Lung (tissue), 11 donors: ENCODE measurements at regions not wholly inside any gene's neighbourhood (a gene's known extent, or its start where the extent isn't known, plus 50 kb on each side); places are given as distances from the start of the nearest gene placed in this dataset.

ENCODE experiments used
- ATAC-seq: fragments of 200-7000 bp; cut with Tn5 transposase; one replicate; pipeline ENCODE4 v1.9.1; 2020; ENCODE audit warnings: moderate number of reproducible peaks; ENCODE audit not compliant: insufficient read depth, low FRiP score
- DNase-seq, 3 donors: peaks; one replicate each; pipeline ENCODE4 v3.0.0-alpha.2; 2013 to 2017
- H3K27ac ChIP-seq, 2 donors: one replicate each; pipeline ENCODE4 v1.5.1; 2013; ENCODE audit warnings: mild to moderate bottlenecking in 2 of 2, moderate library complexity in 2 of 2, control low read depth in 1 of 2, inconsistent platforms in 1 of 2, low read depth in 1 of 2, low read length in 1 of 2
- H3K27me3 ChIP-seq, 3 donors: one replicate each; pipeline ENCODE4 v1.5.1; 2013; ENCODE audit warnings: low read length in 2 of 3; ENCODE audit not compliant: control insufficient read depth in 3 of 3, insufficient read depth in 3 of 3
- H3K36me3 ChIP-seq, 4 donors: one replicate each; pipeline ENCODE4 v1.5.1; 2013; ENCODE audit warnings: low read length in 4 of 4, mild to moderate bottlenecking in 1 of 4, moderate library complexity in 1 of 4; ENCODE audit not compliant: control insufficient read depth in 4 of 4, insufficient read depth in 4 of 4
- H3K4me1 ChIP-seq, 5 donors: one replicate each; pipeline ENCODE4 v1.5.1; 2013; ENCODE audit warnings: low read length in 5 of 5, mild to moderate bottlenecking in 2 of 5, moderate library complexity in 1 of 5; ENCODE audit not compliant: control insufficient read depth in 5 of 5, insufficient read depth in 5 of 5
- H3K4me3 ChIP-seq: one replicate; pipeline ENCODE4 v1.5.1; 2013; ENCODE audit warnings: mild to moderate bottlenecking, control low read depth, moderate library complexity
- H3K9ac ChIP-seq, 2 donors: one replicate each; pipeline ENCODE4 v1.5.1; 2013; ENCODE audit warnings: low read length in 2 of 2, control low read depth in 1 of 2; ENCODE audit not compliant: insufficient read depth in 1 of 2
- H3K9me3 ChIP-seq, 4 donors: one replicate each; pipeline ENCODE4 v1.5.1; 2013; ENCODE audit warnings: low read length in 3 of 4, mild to moderate bottlenecking in 1 of 4, moderate library complexity in 1 of 4; ENCODE audit not compliant: control insufficient read depth in 4 of 4, insufficient read depth in 3 of 4
- CTCF ChIP-seq: IDR thresholded peaks from 2 replicates; pipeline ENCODE4 v1.5.1; 2012; ENCODE audit warnings: mild to moderate bottlenecking; ENCODE audit errors: control extremely low read depth, extremely low read depth
- WGBS, 2 donors: extraction: QIAGEN DNeasy Blood & Tissue Kit; methylation state at CpG; one replicate each; pipeline ENCODE4 v1.1.7; 2013; 5-methylcytosine and 5-hydroxymethylcytosine counted together
- donor health status: control.
- donor health status: control.
- donor health status: Bipolar disorder and iron deficiency.
- donor health status: healthy.
- donor health status: DM: yes; HTN: yes; CAD: no.

DNA sequence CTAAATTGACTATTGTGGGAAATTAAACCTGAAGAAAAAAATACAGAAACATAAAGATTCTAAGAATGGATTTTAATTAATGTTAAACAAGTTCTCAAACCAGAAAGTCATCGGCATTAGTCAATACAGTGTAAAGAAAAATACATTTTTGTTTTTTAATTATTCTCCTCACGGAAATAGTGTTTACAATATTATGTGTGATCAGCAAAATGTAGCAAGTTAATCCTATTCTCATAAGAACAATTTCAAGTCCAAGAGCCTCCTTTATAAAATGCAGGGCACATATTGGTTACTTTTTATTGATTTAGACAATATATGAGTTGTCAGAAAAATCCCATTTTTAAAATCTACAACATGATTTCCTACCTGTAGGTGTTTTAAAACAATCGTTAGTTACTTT is 158.0 kb upstream of the MGAT4C start:
- Histone ChIP-seq H3K9me3 (peaks cover 0 to 5% (median 2%) of the 10 kb centered on the region in 4 donors), H3K36me3 (no peaks in the 10 kb centered on the region), H3K27me3 (no peaks in the 10 kb centered on the region), H3K4me1 (no peaks in the 10 kb centered on the region), H3K4me3 (no peak overlapping the region), H3K9ac (no peak overlapping the region), H3K27ac (no peak overlapping the region)
- ATAC-seq (no peak), DNase-seq (no peak)
- no peak for TF ChIP-seq CTCF
- WGBS, 2 donors = 83 to 85% methylated on average over 3 of the region's 3 CpGs

GRCh38 chr12:86411710-86412109 is 155.5 kb upstream of the MGAT4C start:
- WGBS, 2 donors = 63 to 67% methylated on average over 3 of the region's 3 CpGs
- Histone ChIP-seq H3K9ac (no peak overlapping the region), H3K27ac (no peak overlapping the region), H3K4me3 (no peak overlapping the region), H3K9me3 (peaks cover 0 to 5% (median 2%) of the 10 kb centered on the region in 4 donors), H3K4me1 (no peaks in the 10 kb centered on the region), H3K36me3 (no peaks in the 10 kb centered on the region), H3K27me3 (no peaks in the 10 kb centered on the region)
- DNase-seq = no peak
- no peak for ATAC-seq
- no peak for TF ChIP-seq CTCF

GRCh38 chr12:86407620-86408208 is 151.5 kb upstream of the MGAT4C start:
- H3K4me1 ChIP-seq = no peaks in the 10 kb centered on the region
- TF ChIP-seq CTCF = no peak
- no peak for DNase-seq
- no peaks in the 10 kb centered on the region for H3K27me3 ChIP-seq
- H3K27ac ChIP-seq = no peak overlapping the region
- peaks cover 0 to 5% (median 2%) of the 10 kb centered on the region in 4 donors for H3K9me3 ChIP-seq
- ATAC-seq = no peak
- no peak overlapping the region for H3K9ac ChIP-seq
- H3K36me3 ChIP-seq = no peaks in the 10 kb centered on the region
- no peak overlapping the region for H3K4me3 ChIP-seq
- 86 to 87% methylated on average over 5 of the region's 5 CpGs for WGBS, 2 donors

GRCh38 chr12:86389949-86390348 is 133.8 kb upstream of the MGAT4C start:
- DNase-seq (no peak), ATAC-seq (no peak)
- no peak for TF ChIP-seq CTCF
- H3K36me3 ChIP-seq = no peaks in the 10 kb centered on the region
- 89 to 95% methylated on average over 2 of the region's 2 CpGs for WGBS, 2 donors
- H3K9ac ChIP-seq = no peak overlapping the region
- H3K9me3 ChIP-seq = no peaks in the 10 kb centered on the region
- no peaks in the 10 kb centered on the region for H3K4me1 ChIP-seq
- no peak overlapping the region for H3K4me3 ChIP-seq
- no peaks in the 10 kb centered on the region for H3K27me3 ChIP-seq
- no peak overlapping the region for H3K27ac ChIP-seq
